COLO829 (cell line): ENCODE measurements at regions not wholly inside any gene's neighbourhood (a gene's known extent, or its start where the extent isn't known, plus 50 kb on each side); places are given as distances from the start of the nearest gene placed in this dataset.
"Not testable (repeated sequence)": the region's sequence is repeated elsewhere in the genome, so short reads cannot be mapped to it uniquely, and the experiment has no call there.

ENCODE experiments used
- DNase-seq: peaks from one replicate; pipeline ENCODE4 v3.0.0; 2012; ENCODE audit warnings: low spot score

GRCh38 chr1:76687307-76688175, 179.7 kb upstream of the ST6GALNAC5 start:
- DNase-seq, result peak; percentile 80

- DNase-seq, result peak; percentile 81
These were observed 176.5 kb upstream of the ST6GALNAC5 start for GRCh38 chr1:76690766-76691165.

GRCh38 chr1:76695535-76695934, 171.7 kb upstream of the ST6GALNAC5 start:
- DNase-seq, result no peak

GRCh38 chr1:76697361-76697760, 169.9 kb upstream of the ST6GALNAC5 start:
- no peak for DNase-seq

GRCh38 chr1:76699646-76700045, 167.6 kb upstream of the ST6GALNAC5 start:
- not testable (repeated sequence) for DNase-seq

GRCh38 chr1:76700200-76700599, 167.1 kb upstream of the ST6GALNAC5 start:
- not testable (repeated sequence) for DNase-seq

- no peak for DNase-seq
These were observed 161.7 kb upstream of the ST6GALNAC5 start for GRCh38 chr1:76705560-76705959.

GRCh38 chr1:76713535-76713934, 153.7 kb upstream of the ST6GALNAC5 start:
- DNase-seq, result no peak

- no peak for DNase-seq
These were observed 151.8 kb upstream of the ST6GALNAC5 start for GRCh38 chr1:76715474-76715873.

- DNase-seq, result no peak
These were observed 143.3 kb upstream of the ST6GALNAC5 start for GRCh38 chr1:76723949-76724348.

GRCh38 chr1:76724816-76725215, 142.5 kb upstream of the ST6GALNAC5 start:
- DNase-seq, result no peak

- no peak for DNase-seq
These were observed 141.2 kb upstream of the ST6GALNAC5 start for GRCh38 chr1:76725864-76726619.

- DNase-seq, result no peak
These were observed 139.8 kb upstream of the ST6GALNAC5 start for GRCh38 chr1:76727520-76727919.

- DNase-seq, result no peak
These were observed 138.1 kb upstream of the ST6GALNAC5 start for GRCh38 chr1:76729142-76729541.

GRCh38 chr1:76730027-76730426, 137.3 kb upstream of the ST6GALNAC5 start:
- no peak for DNase-seq

GRCh38 chr1:76738355-76738754, 128.9 kb upstream of the ST6GALNAC5 start:
- not testable (repeated sequence) for DNase-seq

GRCh38 chr1:76740956-76741355, 126.3 kb upstream of the ST6GALNAC5 start:
- not testable (repeated sequence) for DNase-seq

- DNase-seq, result no peak
These were observed 122.3 kb upstream of the ST6GALNAC5 start for GRCh38 chr1:76744989-76745388.

- DNase-seq, result no peak
These were observed 121.1 kb upstream of the ST6GALNAC5 start for GRCh38 chr1:76746206-76746605.

GRCh38 chr1:76754730-76755129, 112.5 kb upstream of the ST6GALNAC5 start:
- no peak for DNase-seq

GRCh38 chr1:76759171-76759860, 108.0 kb upstream of the ST6GALNAC5 start:
- DNase-seq, result no peak

- DNase-seq, result no peak
These were observed 107.3 kb upstream of the ST6GALNAC5 start for GRCh38 chr1:76759950-76760349.

- no peak for DNase-seq
These were observed 103.5 kb upstream of the ST6GALNAC5 start for GRCh38 chr1:76763738-76764137.
